ENCODE measurements at regions not wholly inside any gene's neighbourhood (a gene's known extent, or its start where the extent isn't known, plus 50 kb on each side); places are given as distances from the start of the nearest gene placed in this dataset.

DNA sequence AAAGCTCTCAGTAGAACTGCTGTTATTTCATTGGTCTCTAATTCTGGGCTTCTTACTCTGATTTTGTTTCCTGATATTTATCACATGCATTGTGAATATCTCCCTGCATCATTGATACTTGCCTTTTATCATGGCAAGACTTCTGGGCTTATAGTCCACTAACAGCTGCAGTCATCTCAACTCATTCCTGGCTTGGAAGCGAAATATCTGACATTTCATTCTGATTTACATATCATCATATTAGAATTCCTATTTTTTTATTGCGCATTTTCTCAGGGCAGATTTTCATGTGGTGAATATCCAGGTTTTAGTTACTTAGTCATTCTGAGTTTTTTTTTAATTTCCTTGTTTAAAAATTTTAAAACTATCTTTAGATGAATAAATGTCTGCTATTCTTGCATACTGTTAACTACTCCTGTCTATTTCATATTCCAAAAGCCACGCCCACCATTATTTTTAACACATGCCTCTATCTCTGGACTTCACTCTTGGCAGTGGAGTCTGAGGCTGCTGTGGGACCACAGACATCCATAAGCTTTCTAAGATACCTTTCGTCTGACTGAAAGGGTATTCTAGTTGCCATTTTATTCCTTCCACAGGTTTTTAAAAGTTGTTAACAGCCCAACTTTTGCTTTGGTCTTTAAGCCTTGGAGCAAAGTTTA, 164.5 kb downstream of the IRS1 start:
- no peak for DNase-seq (ENCODE audit: extremely low spot score)
- 84% methylated on average over 4 of the region's 4 CpGs for WGBS
- Histone ChIP-seq H3K27me3 (no peaks in the 10 kb centered on the region), H3K27ac (replicated peaks in 1 of 4) (no peak overlapping the region), H3K36me3 (no peaks in the 10 kb centered on the region), H3K4me3 (no peak overlapping the region), H3K9me3 (no peaks in the 10 kb centered on the region), H3K4me1 (peaks cover 0 to 28% (median 26%) of the 10 kb centered on the region in 4 donors)
- intact Hi-C loops (cut with DNase I) = no loop called here
- TF ChIP-seq POLR2AphosphoS5 (IDR thresholded peaks at IDR 0.05) (no peak), EP300 (IDR thresholded peaks at IDR 0.05) (no peak)
- TF ChIP-seq, protein P1, sequence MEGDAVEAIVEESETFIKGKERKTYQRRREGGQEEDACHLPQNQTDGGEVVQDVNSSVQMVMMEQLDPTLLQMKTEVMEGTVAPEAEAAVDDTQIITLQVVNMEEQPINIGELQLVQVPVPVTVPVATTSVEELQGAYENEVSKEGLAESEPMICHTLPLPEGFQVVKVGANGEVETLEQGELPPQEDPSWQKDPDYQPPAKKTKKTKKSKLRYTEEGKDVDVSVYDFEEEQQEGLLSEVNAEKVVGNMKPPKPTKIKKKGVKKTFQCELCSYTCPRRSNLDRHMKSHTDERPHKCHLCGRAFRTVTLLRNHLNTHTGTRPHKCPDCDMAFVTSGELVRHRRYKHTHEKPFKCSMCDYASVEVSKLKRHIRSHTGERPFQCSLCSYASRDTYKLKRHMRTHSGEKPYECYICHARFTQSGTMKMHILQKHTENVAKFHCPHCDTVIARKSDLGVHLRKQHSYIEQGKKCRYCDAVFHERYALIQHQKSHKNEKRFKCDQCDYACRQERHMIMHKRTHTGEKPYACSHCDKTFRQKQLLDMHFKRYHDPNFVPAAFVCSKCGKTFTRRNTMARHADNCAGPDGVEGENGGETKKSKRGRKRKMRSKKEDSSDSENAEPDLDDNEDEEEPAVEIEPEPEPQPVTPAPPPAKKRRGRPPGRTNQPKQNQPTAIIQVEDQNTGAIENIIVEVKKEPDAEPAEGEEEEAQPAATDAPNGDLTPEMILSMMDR (IDR thresholded peaks at IDR 0.05) = no peak

- DNase-seq (ENCODE audit: extremely low spot score) = no peak
- Histone ChIP-seq H3K36me3 (no peaks in the 10 kb centered on the region), H3K4me3 (no peak overlapping the region), H3K4me1 (peaks cover 0 to 28% (median 26%) of the 10 kb centered on the region in 4 donors), H3K9me3 (no peaks in the 10 kb centered on the region), H3K27ac (replicated peaks in 1 of 4) (peak overlapping the region; percentile 62 to 79 (median 74)), H3K27me3 (no peaks in the 10 kb centered on the region)
- TF ChIP-seq, protein P1 (IDR thresholded peaks at IDR 0.05) = no peak
- peak; percentile 61 to 80 for TF ChIP-seq POLR2AphosphoS5 (IDR thresholded peaks at IDR 0.05)
- TF ChIP-seq EP300 (IDR thresholded peaks at IDR 0.05) = peak; percentile 81
- intact Hi-C loops (cut with DNase I) = no loop called here
- 16% methylated on average over 6 of the region's 6 CpGs for WGBS
Measured at GRCh38 chr2:226631671-226632070, 167.9 kb downstream of the IRS1 start.

GRCh38 chr2:226631187-226631586, 168.4 kb downstream of the IRS1 start:
- Histone ChIP-seq H3K4me3 (no peak overlapping the region), H3K4me1 (peaks cover 0 to 28% (median 26%) of the 10 kb centered on the region in 4 donors), H3K36me3 (no peaks in the 10 kb centered on the region), H3K9me3 (no peaks in the 10 kb centered on the region), H3K27ac (replicated peaks in 1 of 4) (peak overlapping the region; percentile 62 to 79 (median 74)), H3K27me3 (no peaks in the 10 kb centered on the region)
- intact Hi-C loops (cut with DNase I) = no loop called here
- WGBS = 97% methylated on average over 3 of the region's 3 CpGs
- TF ChIP-seq POLR2AphosphoS5 (IDR thresholded peaks at IDR 0.05) (no peak), POLR2A (IDR thresholded peaks at IDR 0.05; ENCODE audit: low read depth) (no peak), EP300 (IDR thresholded peaks at IDR 0.05) (no peak)
- TF ChIP-seq, protein P1 (IDR thresholded peaks at IDR 0.05) = no peak
- no peak for DNase-seq (ENCODE audit: extremely low spot score)

DNA sequence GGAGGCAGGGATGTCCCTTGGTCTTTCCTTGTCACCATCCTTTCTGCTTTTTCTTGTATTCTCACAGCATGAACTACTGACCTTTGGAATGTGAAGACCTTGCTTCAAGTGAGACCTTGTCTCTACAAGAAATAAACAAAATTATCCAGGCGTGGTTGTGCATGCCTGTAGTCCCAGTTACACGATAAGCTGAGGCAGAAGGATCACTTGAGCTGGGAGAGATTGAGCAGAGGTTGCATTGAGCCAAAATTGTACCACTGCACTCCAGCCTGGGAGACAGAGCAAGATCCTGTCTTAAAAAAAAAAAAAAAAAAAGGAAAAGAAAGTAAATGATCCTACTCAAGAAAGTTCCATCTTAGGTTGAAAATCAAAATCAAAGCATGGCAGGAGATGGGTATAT, 173.7 kb downstream of the IRS1 start:
- TF ChIP-seq, protein P1 (IDR thresholded peaks at IDR 0.05) = no peak
- no peak for TF ChIP-seq POLR2AphosphoS5 (IDR thresholded peaks at IDR 0.05)
- no peak for TF ChIP-seq POLR2A (IDR thresholded peaks at IDR 0.05; ENCODE audit: low read depth)
- TF ChIP-seq EP300 (IDR thresholded peaks at IDR 0.05) = no peak
- no peaks in the 10 kb centered on the region for H3K9me3 ChIP-seq

More for the DNA sequence above, 173.7 kb downstream of the IRS1 start:
- Histone ChIP-seq H3K4me3 (no peak overlapping the region), H3K27ac (replicated peaks in 1 of 4) (no peak overlapping the region), H3K27me3 (no peaks in the 10 kb centered on the region), H3K36me3 (no peaks in the 10 kb centered on the region), H3K4me1 (peaks cover 0 to 21% (median 19%) of the 10 kb centered on the region in 4 donors)
- no peak for DNase-seq (ENCODE audit: extremely low spot score)
- intact Hi-C loops (cut with DNase I) = loop anchor here (10.0 kb wide), 1 partner anchor 169 kb away; the partner anchor contains the start of gene IRS1
- whole genome bisulfite sequencing = 72% methylated on average over 2 of the region's 2 CpGs

All from esophagus muscularis mucosa (tissue), 4 donors.